HCT116 (cell line): ENCODE measurements at regions not wholly inside any gene's neighbourhood (a gene's known extent, or its start where the extent isn't known, plus 50 kb on each side); places are given as distances from the start of the nearest gene placed in this dataset.

Experiments
- ATAC-seq: fragments of 200-7000 bp; cut with Tn5 transposase; 2 replicates; pipeline ENCODE4 v1.9.1; 2020; ENCODE audit warnings: mild to moderate bottlenecking, moderate library complexity
- BruUV-seq: library from RNA; stranded (reverse); fragments of 400-500 nt; replicated peaks from 2 replicates; lab custom pipeline; 2021; lab: Mats Ljungman, UMichigan
- CTCF ChIA-PET: fragments of 300-600 bp; sonication (Branson Sonifier 250); formaldehyde crosslinking; loops from one replicate; lab custom pipeline; 2021; ENCODE audit warnings: antibody characterized with exemption; lab: Charles Lee
- POLR2A ChIA-PET: fragments of 300-600, 350-600 bp; sonication (Branson Sonifier 250); formaldehyde crosslinking; loops from one replicate; lab custom pipeline; 2021; ENCODE audit warnings: antibody characterized with exemption; lab: Charles Lee
- RAD21 ChIA-PET, 2 experiments: fragments of 300-600 bp; sonication (Branson Sonifier 250); formaldehyde crosslinking; loops; one replicate each; lab custom pipeline; 2023; ENCODE audit warnings: low total read pairs in 2 of 2; ENCODE audit not compliant: uncharacterized antibody in 2 of 2, unreplicated experiment in 2 of 2, low non-redundant PET in 1 of 2; lab: Charles Lee
- DNase-seq: peaks from one replicate; pipeline ENCODE4 v3.0.0-alpha.2; 2010; ENCODE audit warnings: low read depth, low spot score
- H2AFZ ChIP-seq: fragments of 200-600 bp; shearing (Covaris generic), sonication (generic); 2 replicates; pipeline ENCODE4 v1.6.1; 2017; ENCODE audit warnings: low read depth, mixed run types, mixed read lengths, antibody characterized with exemption, low read length; ENCODE audit not compliant: poor library complexity, severe bottlenecking
- H3K27ac ChIP-seq: 2 replicates; pipeline ENCODE4 v1.5.1; 2012; ENCODE audit warnings: low read depth, low read length
- H3K27me3 ChIP-seq: fragments of 200-600 bp; sonication (generic); 2 replicates; pipeline ENCODE4 v1.6.1; 2016; ENCODE audit warnings: mixed run types, low read length, mixed read lengths; ENCODE audit not compliant: insufficient read depth
- H3K36me3 ChIP-seq, 2 experiments: fragments of 200-500 bp in 1 of 2; fragments of 200-600 bp in 1 of 2; sonication (Bioruptor generic) in 1 of 2; sonication (generic) in 1 of 2; 2 replicates each; pipeline versions ENCODE4 v1.5.1 to v1.6.1; 2014 to 2016; ENCODE audit warnings: low read length in 2 of 2, inconsistent platforms in 1 of 2, mixed read lengths in 1 of 2, mixed run types in 1 of 2; ENCODE audit not compliant: insufficient read depth in 2 of 2, control insufficient read depth in 1 of 2
- H3K4me1 ChIP-seq, 2 experiments: fragments of 200-600 bp in 1 of 2; sonication (generic) in 1 of 2; 2 replicates each; pipeline versions ENCODE4 v1.5.1 to v1.6.1; 2012 to 2017; ENCODE audit warnings: low read length in 2 of 2, inconsistent platforms in 1 of 2, mild to moderate bottlenecking in 1 of 2, mixed read lengths in 1 of 2, mixed run types in 1 of 2, moderate library complexity in 1 of 2; ENCODE audit not compliant: insufficient read depth in 2 of 2, control insufficient read depth in 1 of 2
- H3K4me2 ChIP-seq: fragments of 200-600 bp; sonication (generic); 2 replicates; pipeline ENCODE4 v1.6.1; 2017; ENCODE audit warnings: mixed run types, low read length, mixed read lengths
- H3K4me3 ChIP-seq, 2 experiments: fragments of 200-600 bp in 1 of 2; sonication (generic) in 1 of 2; replicated peaks in 1 of 2; 2 replicates each; pipeline ENCODE4 v1.5.1; 2011 to 2016; ENCODE audit warnings: low read length in 2 of 2, control low read depth in 1 of 2, low read depth in 1 of 2, mild to moderate bottlenecking in 1 of 2, mixed read lengths in 1 of 2, mixed run types in 1 of 2
- H3K79me2 ChIP-seq: fragments of 200-600 bp; sonication (generic); 2 replicates; pipeline ENCODE4 v1.6.1; 2017; ENCODE audit warnings: mild to moderate bottlenecking, mixed run types, low read length, moderate library complexity, mixed read lengths; ENCODE audit not compliant: insufficient read depth
- H3K9ac ChIP-seq: fragments of 200-600 bp; sonication (generic); 2 replicates; pipeline ENCODE4 v1.6.1; 2016; ENCODE audit warnings: low read length, mixed read lengths
- H3K9me2 ChIP-seq: fragments of 200-600 bp; sonication (generic), shearing (Covaris generic); 2 replicates; pipeline ENCODE4 v1.6.1; 2017; ENCODE audit warnings: mixed run types, mild to moderate bottlenecking, moderate library complexity; ENCODE audit not compliant: insufficient read depth
- H3K9me3 ChIP-seq, 2 experiments: fragments of 200-500 bp in 1 of 2; fragments of 200-600 bp in 1 of 2; sonication (Bioruptor generic) in 1 of 2; sonication (generic) in 1 of 2; 2 replicates each; pipeline ENCODE4 v1.6.1; 2014 to 2017; ENCODE audit warnings: low read length in 2 of 2, mixed read lengths in 2 of 2, inconsistent platforms in 1 of 2, low read depth in 1 of 2, mild to moderate bottlenecking in 1 of 2, mixed run types in 1 of 2, moderate library complexity in 1 of 2; ENCODE audit not compliant: control insufficient read depth in 1 of 2, insufficient read depth in 1 of 2
- H4K20me1 ChIP-seq: fragments of 200-600 bp; sonication (generic), shearing (Covaris generic); 2 replicates; pipeline ENCODE4 v1.6.1; 2017; ENCODE audit warnings: mixed run types, mild to moderate bottlenecking, moderate library complexity; ENCODE audit not compliant: insufficient read depth
- EZH2phosphoT487 ChIP-seq: fragments of 200-600 bp; IDR thresholded peaks from 2 replicates; pipeline ENCODE4 v1.6.1; 2018; ENCODE audit warnings: antibody characterized with exemption, borderline replicate concordance
- intact Hi-C: fragments of 100-400 bp; cut with micrococcal nuclease; formaldehyde crosslinking; loops from 2 replicates; pipeline ENCODE4 v1.10.0; 2022
- TF ChIP-seq, protein P1 (sequence below): IDR thresholded peaks from 2 replicates; pipeline ENCODE4 v1.6.1; 2012; ENCODE audit warnings: low read depth

DNA sequence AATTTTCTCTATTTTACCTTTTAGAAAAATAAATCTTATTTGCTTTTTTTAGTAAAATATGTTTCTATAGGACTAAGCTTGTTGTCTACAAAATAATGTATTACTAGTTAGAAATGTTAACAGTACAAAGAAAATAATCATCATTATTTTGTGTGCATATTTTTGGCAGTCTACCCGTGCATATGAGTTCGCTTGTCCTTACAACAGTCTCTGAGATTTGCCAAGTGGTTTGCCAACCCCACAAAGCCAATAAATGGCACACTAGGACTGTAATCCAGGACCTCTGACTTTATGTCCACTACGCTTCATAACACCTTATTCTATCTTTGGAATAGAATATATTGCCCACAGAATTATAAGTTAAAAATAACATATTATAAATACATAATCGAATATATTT is 152.0 kb downstream of the KCNJ2 start:
- no peaks in the 10 kb centered on the region for H3K27me3 ChIP-seq
- H3K9me2 ChIP-seq, result no peaks in the 10 kb centered on the region
- no peaks in the 10 kb centered on the region for H4K20me1 ChIP-seq
- peaks cover 7 to 23% of the 10 kb centered on the region in 2 experiments; a peak in 2 of 4 replicates for H3K9me3 ChIP-seq
- H3K4me2 ChIP-seq, result no peak overlapping the region
- no TSS peak for BruUV-seq
- POLR2A ChIA-PET, result no interaction called here
- H3K79me2 ChIP-seq, result no peaks in the 10 kb centered on the region
- H3K4me3 ChIP-seq, result no peak overlapping the region
- TF ChIP-seq, protein P1, sequence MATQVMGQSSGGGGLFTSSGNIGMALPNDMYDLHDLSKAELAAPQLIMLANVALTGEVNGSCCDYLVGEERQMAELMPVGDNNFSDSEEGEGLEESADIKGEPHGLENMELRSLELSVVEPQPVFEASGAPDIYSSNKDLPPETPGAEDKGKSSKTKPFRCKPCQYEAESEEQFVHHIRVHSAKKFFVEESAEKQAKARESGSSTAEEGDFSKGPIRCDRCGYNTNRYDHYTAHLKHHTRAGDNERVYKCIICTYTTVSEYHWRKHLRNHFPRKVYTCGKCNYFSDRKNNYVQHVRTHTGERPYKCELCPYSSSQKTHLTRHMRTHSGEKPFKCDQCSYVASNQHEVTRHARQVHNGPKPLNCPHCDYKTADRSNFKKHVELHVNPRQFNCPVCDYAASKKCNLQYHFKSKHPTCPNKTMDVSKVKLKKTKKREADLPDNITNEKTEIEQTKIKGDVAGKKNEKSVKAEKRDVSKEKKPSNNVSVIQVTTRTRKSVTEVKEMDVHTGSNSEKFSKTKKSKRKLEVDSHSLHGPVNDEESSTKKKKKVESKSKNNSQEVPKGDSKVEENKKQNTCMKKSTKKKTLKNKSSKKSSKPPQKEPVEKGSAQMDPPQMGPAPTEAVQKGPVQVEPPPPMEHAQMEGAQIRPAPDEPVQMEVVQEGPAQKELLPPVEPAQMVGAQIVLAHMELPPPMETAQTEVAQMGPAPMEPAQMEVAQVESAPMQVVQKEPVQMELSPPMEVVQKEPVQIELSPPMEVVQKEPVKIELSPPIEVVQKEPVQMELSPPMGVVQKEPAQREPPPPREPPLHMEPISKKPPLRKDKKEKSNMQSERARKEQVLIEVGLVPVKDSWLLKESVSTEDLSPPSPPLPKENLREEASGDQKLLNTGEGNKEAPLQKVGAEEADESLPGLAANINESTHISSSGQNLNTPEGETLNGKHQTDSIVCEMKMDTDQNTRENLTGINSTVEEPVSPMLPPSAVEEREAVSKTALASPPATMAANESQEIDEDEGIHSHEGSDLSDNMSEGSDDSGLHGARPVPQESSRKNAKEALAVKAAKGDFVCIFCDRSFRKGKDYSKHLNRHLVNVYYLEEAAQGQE, result no peak
- TF ChIP-seq, all 23 proteins: peak for 0
- Histone ChIP-seq H3K27ac (no peak overlapping the region), H3K9ac (no peak overlapping the region), H3K4me1 (no peaks in the 10 kb centered on the region), H3K36me3 (no peaks in the 10 kb centered on the region), H2AFZ (no peak overlapping the region)
- RAD21 ChIA-PET, result no interaction called here
- intact Hi-C loops, result no loop called here
- ATAC-seq (no peak), DNase-seq (no peak)
- CTCF ChIA-PET, result no interaction called here

DNA sequence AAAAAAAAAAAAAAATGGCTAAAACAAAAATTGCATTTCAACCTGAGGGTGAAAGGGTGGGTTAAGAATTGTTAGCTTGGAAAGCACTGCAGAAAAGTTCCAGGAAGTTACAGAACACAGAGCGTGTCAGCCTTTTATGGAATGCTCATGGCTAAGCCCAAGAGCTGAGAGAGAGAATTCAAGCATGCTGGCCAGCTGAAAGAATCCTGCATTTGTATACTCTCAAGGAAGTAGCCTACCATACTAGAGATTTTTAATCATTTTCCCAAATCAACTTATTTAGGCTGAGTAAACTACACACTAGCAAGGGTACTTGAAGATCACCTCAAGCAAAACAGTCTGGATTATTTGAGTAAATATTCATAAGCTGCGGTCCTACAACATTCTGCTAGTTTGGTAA is 153.9 kb downstream of the KCNJ2 start:
- no peaks in the 10 kb centered on the region for H4K20me1 ChIP-seq
- no peak for TF ChIP-seq EZH2phosphoT487
- TF ChIP-seq, all 23 proteins: peak for 0
- Histone ChIP-seq H3K4me1 (no peaks in the 10 kb centered on the region), H3K4me2 (no peak overlapping the region), H3K9me3 (peaks cover 9 to 30% of the 10 kb centered on the region in 2 experiments; a peak in 3 of 4 replicates), H3K79me2 (no peaks in the 10 kb centered on the region), H3K27ac (no peak overlapping the region), H3K9ac (no peak overlapping the region), H3K27me3 (no peaks in the 10 kb centered on the region), H3K9me2 (no peaks in the 10 kb centered on the region), H2AFZ (no peak overlapping the region), H3K36me3 (no peaks in the 10 kb centered on the region), H3K4me3 (no peak overlapping the region)
- BruUV-seq, result no TSS peak
- ATAC-seq (no peak), DNase-seq (no peak)
- intact Hi-C loops, result no loop called here
- CTCF ChIA-PET, result no interaction called here
- POLR2A ChIA-PET, result no interaction called here
- RAD21 ChIA-PET, result no interaction called here
